A549 (cell line): ENCODE measurements at regions not wholly inside any gene's neighbourhood (a gene's known extent, or its start where the extent isn't known, plus 50 kb on each side); places are given as distances from the start of the nearest gene placed in this dataset.

ENCODE experiments used
- EP300 ChIP-seq, 2 experiments: fragments of >200 bp; sonication (Bioruptor Twin); formaldehyde crosslinking; IDR thresholded peaks; 2 replicates in 1 of 2; 3 replicates in 1 of 2; pipeline ENCODE4 v1.6.1; 2016 to 2017
- ESRRA ChIP-seq: fragments of 150-350 bp; IDR thresholded peaks from 2 replicates; pipeline ENCODE4 v1.6.1; 2014; ENCODE audit warnings: mild to moderate bottlenecking, low read length, borderline replicate concordance
- FOSL2 ChIP-seq, 2 experiments: fragments of 450-650 bp in 1 of 2; fragments of >200 bp in 1 of 2; sonication (Bioruptor Twin) in 1 of 2; formaldehyde crosslinking; IDR thresholded peaks; 2 replicates each; pipeline versions ENCODE4 v1.5.0 to v1.6.1; 2016 to 2020; ENCODE audit warnings: mild to moderate bottlenecking in 1 of 2, moderate library complexity in 1 of 2
- JUN ChIP-seq, 2 experiments: fragments of >200 bp; sonication (Bioruptor Twin); formaldehyde crosslinking; IDR thresholded peaks; 2 replicates in 1 of 2; 3 replicates in 1 of 2; pipeline ENCODE4 v1.6.1; 2016 to 2017
- MYC ChIP-seq: IDR thresholded peaks from 2 replicates; pipeline ENCODE4 v1.6.1; 2012; ENCODE audit warnings: mild to moderate bottlenecking, inconsistent platforms, low read length, improper control_type of control experiment, borderline replicate concordance
- POLR2A ChIP-seq: IDR thresholded peaks from 2 replicates; pipeline ENCODE4 v1.6.1; 2012; ENCODE audit warnings: mild to moderate bottlenecking, low read length
- POLR2AphosphoS2 ChIP-seq: conservative IDR thresholded peaks from 2 replicates; pipeline ENCODE4 v1.6.1; 2012; ENCODE audit warnings: low read length, improper control_type of control experiment, inconsistent platforms
- RAD21 ChIP-seq, 2 experiments: fragments of >200 bp in 1 of 2; sonication (Bioruptor Twin) in 1 of 2; formaldehyde crosslinking in 1 of 2; IDR thresholded peaks in 1 of 2; conservative IDR thresholded peaks in 1 of 2; 2 replicates in 1 of 2; 3 replicates in 1 of 2; pipeline ENCODE4 v1.6.1; 2012 to 2018; ENCODE audit warnings: inconsistent platforms in 1 of 2
- RNF2 ChIP-seq: fragments of 200-600 bp; sonication (generic); IDR thresholded peaks from 2 replicates; pipeline ENCODE4 v1.6.1; 2016; ENCODE audit warnings: low read depth, mild to moderate bottlenecking, antibody characterized with exemption, moderate library complexity, borderline replicate concordance
- SMC3 ChIP-seq: fragments of >200 bp; sonication (Bioruptor Twin); formaldehyde crosslinking; IDR thresholded peaks from 3 replicates; pipeline ENCODE4 v1.6.1; 2018; ENCODE audit warnings: inconsistent platforms
- TF ChIP-seq, protein P1 (sequence below): IDR thresholded peaks from 2 replicates; pipeline ENCODE4 v1.6.1; 2012; ENCODE audit warnings: low read depth, borderline replicate concordance
- TF ChIP-seq, protein P2 (sequence below): fragments of >200 bp; sonication (Bioruptor Twin); formaldehyde crosslinking; IDR thresholded peaks from 3 replicates; pipeline ENCODE4 v1.5.1; 2016
- TF ChIP-seq, protein P3 (sequence below): fragments of 200-600 bp; sonication (generic); IDR thresholded peaks from 2 replicates; pipeline ENCODE4 v1.6.1; 2016; ENCODE audit warnings: antibody characterized with exemption, mild to moderate bottlenecking, moderate library complexity
- TF ChIP-seq, protein P4 (sequence below): IDR thresholded peaks from 2 replicates; pipeline ENCODE4 v1.6.1; 2012

DNA sequence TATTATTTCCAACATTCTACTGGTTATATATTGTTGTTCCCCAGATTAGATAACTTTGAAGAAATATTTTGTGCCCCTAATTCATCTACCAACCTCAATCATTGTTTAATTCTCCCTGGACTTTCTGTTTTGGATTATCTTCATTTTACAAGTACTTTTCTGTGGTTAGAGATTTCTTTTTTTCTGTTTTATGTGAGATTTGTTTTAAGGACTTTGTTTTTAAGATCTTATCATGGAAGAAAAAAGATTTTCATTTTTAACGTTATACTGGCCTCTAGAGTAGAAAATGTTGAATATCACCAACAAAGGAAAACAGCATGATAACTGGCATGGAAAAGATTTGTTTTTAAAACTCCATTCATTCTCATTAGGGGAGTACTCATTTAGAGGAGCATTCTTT lies 210.9 kb upstream of the KCNMB2 start:
- TF ChIP-seq, protein P1, sequence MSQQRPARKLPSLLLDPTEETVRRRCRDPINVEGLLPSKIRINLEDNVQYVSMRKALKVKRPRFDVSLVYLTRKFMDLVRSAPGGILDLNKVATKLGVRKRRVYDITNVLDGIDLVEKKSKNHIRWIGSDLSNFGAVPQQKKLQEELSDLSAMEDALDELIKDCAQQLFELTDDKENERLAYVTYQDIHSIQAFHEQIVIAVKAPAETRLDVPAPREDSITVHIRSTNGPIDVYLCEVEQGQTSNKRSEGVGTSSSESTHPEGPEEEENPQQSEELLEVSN = no peak
- TF ChIP-seq, protein P2, sequence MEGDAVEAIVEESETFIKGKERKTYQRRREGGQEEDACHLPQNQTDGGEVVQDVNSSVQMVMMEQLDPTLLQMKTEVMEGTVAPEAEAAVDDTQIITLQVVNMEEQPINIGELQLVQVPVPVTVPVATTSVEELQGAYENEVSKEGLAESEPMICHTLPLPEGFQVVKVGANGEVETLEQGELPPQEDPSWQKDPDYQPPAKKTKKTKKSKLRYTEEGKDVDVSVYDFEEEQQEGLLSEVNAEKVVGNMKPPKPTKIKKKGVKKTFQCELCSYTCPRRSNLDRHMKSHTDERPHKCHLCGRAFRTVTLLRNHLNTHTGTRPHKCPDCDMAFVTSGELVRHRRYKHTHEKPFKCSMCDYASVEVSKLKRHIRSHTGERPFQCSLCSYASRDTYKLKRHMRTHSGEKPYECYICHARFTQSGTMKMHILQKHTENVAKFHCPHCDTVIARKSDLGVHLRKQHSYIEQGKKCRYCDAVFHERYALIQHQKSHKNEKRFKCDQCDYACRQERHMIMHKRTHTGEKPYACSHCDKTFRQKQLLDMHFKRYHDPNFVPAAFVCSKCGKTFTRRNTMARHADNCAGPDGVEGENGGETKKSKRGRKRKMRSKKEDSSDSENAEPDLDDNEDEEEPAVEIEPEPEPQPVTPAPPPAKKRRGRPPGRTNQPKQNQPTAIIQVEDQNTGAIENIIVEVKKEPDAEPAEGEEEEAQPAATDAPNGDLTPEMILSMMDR = peak; percentile 39; the same call in 1 of the 3 replicates
- TF ChIP-seq, protein P3, sequence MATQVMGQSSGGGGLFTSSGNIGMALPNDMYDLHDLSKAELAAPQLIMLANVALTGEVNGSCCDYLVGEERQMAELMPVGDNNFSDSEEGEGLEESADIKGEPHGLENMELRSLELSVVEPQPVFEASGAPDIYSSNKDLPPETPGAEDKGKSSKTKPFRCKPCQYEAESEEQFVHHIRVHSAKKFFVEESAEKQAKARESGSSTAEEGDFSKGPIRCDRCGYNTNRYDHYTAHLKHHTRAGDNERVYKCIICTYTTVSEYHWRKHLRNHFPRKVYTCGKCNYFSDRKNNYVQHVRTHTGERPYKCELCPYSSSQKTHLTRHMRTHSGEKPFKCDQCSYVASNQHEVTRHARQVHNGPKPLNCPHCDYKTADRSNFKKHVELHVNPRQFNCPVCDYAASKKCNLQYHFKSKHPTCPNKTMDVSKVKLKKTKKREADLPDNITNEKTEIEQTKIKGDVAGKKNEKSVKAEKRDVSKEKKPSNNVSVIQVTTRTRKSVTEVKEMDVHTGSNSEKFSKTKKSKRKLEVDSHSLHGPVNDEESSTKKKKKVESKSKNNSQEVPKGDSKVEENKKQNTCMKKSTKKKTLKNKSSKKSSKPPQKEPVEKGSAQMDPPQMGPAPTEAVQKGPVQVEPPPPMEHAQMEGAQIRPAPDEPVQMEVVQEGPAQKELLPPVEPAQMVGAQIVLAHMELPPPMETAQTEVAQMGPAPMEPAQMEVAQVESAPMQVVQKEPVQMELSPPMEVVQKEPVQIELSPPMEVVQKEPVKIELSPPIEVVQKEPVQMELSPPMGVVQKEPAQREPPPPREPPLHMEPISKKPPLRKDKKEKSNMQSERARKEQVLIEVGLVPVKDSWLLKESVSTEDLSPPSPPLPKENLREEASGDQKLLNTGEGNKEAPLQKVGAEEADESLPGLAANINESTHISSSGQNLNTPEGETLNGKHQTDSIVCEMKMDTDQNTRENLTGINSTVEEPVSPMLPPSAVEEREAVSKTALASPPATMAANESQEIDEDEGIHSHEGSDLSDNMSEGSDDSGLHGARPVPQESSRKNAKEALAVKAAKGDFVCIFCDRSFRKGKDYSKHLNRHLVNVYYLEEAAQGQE = no peak
- TF ChIP-seq FOSL2 (IDR thresholded peaks at IDR 0.05) (no peak), FOSL2 (CRISPR knock-in tag; IDR thresholded peaks at IDR 0.05) (no peak), RNF2 (no peak), POLR2AphosphoS2 (no peak), RAD21 (conservative IDR thresholded peaks at IDR 0.05 in 1 of 2, IDR thresholded peaks at IDR 0.05 in 1 of 2) (peak; percentile 52 to 69), EP300 (IDR thresholded peaks at IDR 0.05) (no peak), POLR2A (no peak), MYC (no peak), ESRRA (no peak), JUN (IDR thresholded peaks at IDR 0.05) (no peak), SMC3 (peak; percentile 54; the same call in 2 of the 3 replicates)
- TF ChIP-seq, protein P4, sequence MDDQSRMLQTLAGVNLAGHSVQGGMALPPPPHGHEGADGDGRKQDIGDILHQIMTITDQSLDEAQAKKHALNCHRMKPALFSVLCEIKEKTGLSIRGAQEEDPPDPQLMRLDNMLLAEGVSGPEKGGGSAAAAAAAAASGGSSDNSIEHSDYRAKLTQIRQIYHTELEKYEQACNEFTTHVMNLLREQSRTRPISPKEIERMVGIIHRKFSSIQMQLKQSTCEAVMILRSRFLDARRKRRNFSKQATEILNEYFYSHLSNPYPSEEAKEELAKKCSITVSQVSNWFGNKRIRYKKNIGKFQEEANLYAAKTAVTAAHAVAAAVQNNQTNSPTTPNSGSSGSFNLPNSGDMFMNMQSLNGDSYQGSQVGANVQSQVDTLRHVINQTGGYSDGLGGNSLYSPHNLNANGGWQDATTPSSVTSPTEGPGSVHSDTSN = no peak
